NCI-H510A (cell line): ENCODE measurements at regions not wholly inside any gene's neighbourhood (a gene's known extent, or its start where the extent isn't known, plus 50 kb on each side); places are given as distances from the start of the nearest gene placed in this dataset.
"Not testable (repeated sequence)": the region's sequence is repeated elsewhere in the genome, so short reads cannot be mapped to it uniquely, and the experiment has no call there.

Experiments used
- DNase-seq: peaks from one replicate; lab custom pipeline; 2025; lab: John Stamatoyannopoulos, UW

- no peak for DNase-seq
Observed at GRCh38 chr2:115904516-115904915, 1462.1 kb downstream of the DPP10 start.

- DNase-seq = no peak
Observed at GRCh38 chr2:115908731-115909130, 1466.3 kb downstream of the DPP10 start.

- no peak for DNase-seq
Observed at GRCh38 chr2:115910270-115910669, 1467.8 kb downstream of the DPP10 start.

- no peak for DNase-seq
Observed at GRCh38 chr2:115913921-115914320, 1471.5 kb downstream of the DPP10 start.

GRCh38 chr2:115921541-115921940 is 1479.1 kb downstream of the DPP10 start:
- DNase-seq = no peak

- DNase-seq = no peak
Observed at GRCh38 chr2:115939902-115940301, 1497.5 kb downstream of the DPP10 start.

GRCh38 chr2:115942800-115943199 is 1500.4 kb downstream of the DPP10 start:
- no peak for DNase-seq

GRCh38 chr2:115946341-115946740 is 1503.9 kb downstream of the DPP10 start:
- DNase-seq = no peak

- DNase-seq = no peak
Observed at GRCh38 chr2:115946891-115947290, 1504.5 kb downstream of the DPP10 start.

GRCh38 chr2:115976916-115977315 is 1534.5 kb downstream of the DPP10 start:
- no peak for DNase-seq

GRCh38 chr2:115999039-115999438 is 1556.6 kb downstream of the DPP10 start:
- DNase-seq = no peak

- DNase-seq = no peak
Observed at GRCh38 chr2:116023026-116023425, 1580.6 kb downstream of the DPP10 start.

- not testable (repeated sequence) for DNase-seq
Observed at GRCh38 chr2:116038758-116039157, 1596.3 kb downstream of the DPP10 start.

GRCh38 chr2:116042530-116042929 is 1600.1 kb downstream of the DPP10 start:
- DNase-seq = no peak

GRCh38 chr2:116057538-116057937 is 1615.1 kb downstream of the DPP10 start:
- no peak for DNase-seq

GRCh38 chr2:116061023-116061422 is 1618.6 kb downstream of the DPP10 start:
- DNase-seq = no peak

GRCh38 chr2:116073731-116074130 is 1631.3 kb downstream of the DPP10 start:
- no peak for DNase-seq

GRCh38 chr2:116074161-116074560 is 1631.7 kb downstream of the DPP10 start:
- no peak for DNase-seq

- DNase-seq = no peak
Observed at GRCh38 chr2:116088236-116088635, 1645.8 kb downstream of the DPP10 start.

GRCh38 chr2:116094196-116094595 is 1651.8 kb downstream of the DPP10 start:
- DNase-seq = no peak

- no peak for DNase-seq
Observed at GRCh38 chr2:116095636-116096035, 1653.2 kb downstream of the DPP10 start.

- no peak for DNase-seq
Observed at GRCh38 chr2:116098049-116098448, 1655.6 kb downstream of the DPP10 start.

- no peak for DNase-seq
Observed at GRCh38 chr2:116109471-116109870, 1667.0 kb downstream of the DPP10 start.

GRCh38 chr2:116117845-116118244 is 1675.4 kb downstream of the DPP10 start:
- DNase-seq = no peak

GRCh38 chr2:116132833-116133232 is 1681.7 kb upstream of the DDX18 start:
- DNase-seq = no peak
